Kidney epithelial cell (primary cell): ENCODE measurements at regions not wholly inside any gene's neighbourhood (a gene's known extent, or its start where the extent isn't known, plus 50 kb on each side); places are given as distances from the start of the nearest gene placed in this dataset.

Experiments used
- DNase-seq: peaks from one replicate; pipeline ENCODE4 v3.0.0-alpha.2; 2010; ENCODE audit warnings: low read depth
- H3K27me3 ChIP-seq: 2 replicates; pipeline ENCODE4 v1.6.0; 2011; ENCODE audit warnings: low read length; ENCODE audit not compliant: control insufficient read depth, insufficient read depth
- H3K36me3 ChIP-seq: 2 replicates; pipeline ENCODE4 v1.5.1; 2011; ENCODE audit warnings: low read length; ENCODE audit not compliant: control insufficient read depth, insufficient read depth
- H3K4me3 ChIP-seq: 2 replicates; pipeline ENCODE4 v1.5.1; 2011; ENCODE audit warnings: low read depth, mild to moderate bottlenecking, control low read depth, low read length
- TF ChIP-seq, protein P1 (sequence below): IDR thresholded peaks from 2 replicates; pipeline ENCODE4 v1.5.1; 2011; ENCODE audit warnings: mild to moderate bottlenecking, moderate library complexity, low read length, control low read depth, inconsistent platforms; ENCODE audit not compliant: insufficient read depth, poor library complexity, severe bottlenecking

GRCh38 chr5:89904442-89904841, 505.1 kb downstream of the CETN3 start:
- Histone ChIP-seq H3K27me3 (no peaks in the 10 kb centered on the region), H3K36me3 (no peaks in the 10 kb centered on the region), H3K4me3 (no peak overlapping the region)
- TF ChIP-seq, protein P1, sequence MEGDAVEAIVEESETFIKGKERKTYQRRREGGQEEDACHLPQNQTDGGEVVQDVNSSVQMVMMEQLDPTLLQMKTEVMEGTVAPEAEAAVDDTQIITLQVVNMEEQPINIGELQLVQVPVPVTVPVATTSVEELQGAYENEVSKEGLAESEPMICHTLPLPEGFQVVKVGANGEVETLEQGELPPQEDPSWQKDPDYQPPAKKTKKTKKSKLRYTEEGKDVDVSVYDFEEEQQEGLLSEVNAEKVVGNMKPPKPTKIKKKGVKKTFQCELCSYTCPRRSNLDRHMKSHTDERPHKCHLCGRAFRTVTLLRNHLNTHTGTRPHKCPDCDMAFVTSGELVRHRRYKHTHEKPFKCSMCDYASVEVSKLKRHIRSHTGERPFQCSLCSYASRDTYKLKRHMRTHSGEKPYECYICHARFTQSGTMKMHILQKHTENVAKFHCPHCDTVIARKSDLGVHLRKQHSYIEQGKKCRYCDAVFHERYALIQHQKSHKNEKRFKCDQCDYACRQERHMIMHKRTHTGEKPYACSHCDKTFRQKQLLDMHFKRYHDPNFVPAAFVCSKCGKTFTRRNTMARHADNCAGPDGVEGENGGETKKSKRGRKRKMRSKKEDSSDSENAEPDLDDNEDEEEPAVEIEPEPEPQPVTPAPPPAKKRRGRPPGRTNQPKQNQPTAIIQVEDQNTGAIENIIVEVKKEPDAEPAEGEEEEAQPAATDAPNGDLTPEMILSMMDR = no peak
- no peak for DNase-seq

DNA sequence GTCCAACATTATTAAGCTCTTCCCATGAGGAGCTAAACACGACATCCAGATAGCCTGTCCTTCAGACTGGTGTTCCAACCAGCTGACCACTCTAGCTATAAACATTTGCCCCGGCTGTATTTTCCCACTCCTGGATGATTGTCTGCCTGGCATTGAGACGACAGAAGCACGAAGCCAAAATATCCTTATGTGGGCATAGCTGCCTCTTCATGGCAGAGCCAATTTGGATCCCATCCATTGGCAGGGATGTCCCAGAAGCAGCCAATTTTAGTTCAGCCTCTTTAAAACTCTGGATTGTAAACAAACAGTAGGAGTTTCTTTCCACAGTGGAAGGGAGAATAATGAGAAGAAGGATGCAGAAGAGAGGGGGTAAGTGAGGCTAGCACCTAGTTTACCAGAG, 507.6 kb downstream of the CETN3 start:
- H3K4me3 ChIP-seq = no peak overlapping the region
- no peak for DNase-seq
- TF ChIP-seq, protein P1 = no peak

GRCh38 chr5:89901346-89901745, 508.2 kb downstream of the CETN3 start:
- Histone ChIP-seq H3K4me3 (no peak overlapping the region), H3K36me3 (no peaks in the 10 kb centered on the region), H3K27me3 (no peaks in the 10 kb centered on the region)
- TF ChIP-seq, protein P1 = no peak
- DNase-seq = no peak

More for the DNA sequence above, 507.6 kb downstream of the CETN3 start:
- no peaks in the 10 kb centered on the region for H3K36me3 ChIP-seq
- H3K27me3 ChIP-seq = no peaks in the 10 kb centered on the region

- no peaks in the 10 kb centered on the region for H3K36me3 ChIP-seq
- no peak overlapping the region for H3K4me3 ChIP-seq
- TF ChIP-seq, protein P1 = no peak
- H3K27me3 ChIP-seq = no peaks in the 10 kb centered on the region
- no peak for DNase-seq
Observed at GRCh38 chr5:89900346-89900745, 509.2 kb downstream of the CETN3 start.

DNA sequence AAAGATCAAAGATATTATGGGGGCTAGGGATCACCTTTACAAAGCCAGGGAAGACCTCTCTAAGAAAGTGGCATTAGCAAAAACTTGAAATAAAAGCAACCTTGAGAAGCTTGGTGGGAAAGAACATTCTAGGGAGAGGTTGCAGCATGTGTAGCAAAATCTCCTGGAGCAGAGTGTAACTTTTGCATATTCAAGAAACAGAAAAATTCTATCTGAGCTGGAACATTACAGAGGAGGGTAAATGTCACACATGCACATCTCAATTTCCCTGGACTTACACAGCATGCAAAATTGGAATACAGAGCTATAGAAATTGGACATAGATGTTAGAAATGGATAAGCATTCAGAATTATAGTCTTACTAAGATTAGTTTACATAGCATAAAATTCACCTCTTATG, 510.0 kb downstream of the CETN3 start:
- TF ChIP-seq, protein P1 = no peak
- Histone ChIP-seq H3K36me3 (no peaks in the 10 kb centered on the region), H3K27me3 (no peaks in the 10 kb centered on the region), H3K4me3 (no peak overlapping the region)
- DNase-seq = no peak

GRCh38 chr5:89893546-89893945, 516.0 kb downstream of the CETN3 start:
- Histone ChIP-seq H3K4me3 (no peak overlapping the region), H3K36me3 (no peaks in the 10 kb centered on the region), H3K27me3 (no peaks in the 10 kb centered on the region)
- TF ChIP-seq, protein P1 = no peak
- no peak for DNase-seq
